H1 (cell line): ENCODE measurements at regions not wholly inside any gene's neighbourhood (a gene's known extent, or its start where the extent isn't known, plus 50 kb on each side); places are given as distances from the start of the nearest gene placed in this dataset.

Experiments
- CHD7 ChIP-seq: fragments of 300-600 bp; sonication (generic); IDR thresholded peaks from 2 replicates; pipeline ENCODE4 v1.7.1; 2012; ENCODE audit warnings: low read length, moderate library complexity, mild to moderate bottlenecking, inconsistent platforms; ENCODE audit not compliant: insufficient replicate concordance
- CTBP2 ChIP-seq: IDR thresholded peaks from 2 replicates; pipeline ENCODE4 v1.7.0; 2011; ENCODE audit warnings: borderline replicate concordance, mild to moderate bottlenecking, moderate library complexity, mixed read lengths, low read length; ENCODE audit not compliant: insufficient read depth, insufficient read length

DNA sequence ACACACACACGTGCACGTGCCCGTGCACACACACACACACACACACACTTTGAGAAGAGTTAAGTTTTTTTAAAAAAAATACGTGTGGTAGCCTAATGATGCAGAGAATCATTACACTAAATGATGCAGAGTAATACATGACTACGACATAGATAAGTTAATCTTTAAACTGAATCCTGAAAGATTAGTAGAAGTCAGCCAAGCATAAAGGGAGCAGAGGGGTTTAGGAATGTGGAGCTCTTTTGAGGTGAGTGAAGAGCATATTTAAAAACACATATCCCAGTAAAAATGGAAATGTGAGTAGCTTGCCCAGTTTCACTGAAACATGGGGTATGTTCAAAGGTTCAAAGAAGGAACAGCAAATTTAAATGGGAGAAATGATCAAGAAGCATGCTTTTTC, 61.3 kb upstream of the TYRP1 start (continued):
- TF ChIP-seq CTBP2: no peak
- TF ChIP-seq CHD7: no peak
